Calu3 (cell line): ENCODE measurements at regions not wholly inside any gene's neighbourhood (a gene's known extent, or its start where the extent isn't known, plus 50 kb on each side); places are given as distances from the start of the nearest gene placed in this dataset.
"Not testable (repeated sequence)": the region's sequence is repeated elsewhere in the genome, so short reads cannot be mapped to it uniquely, and the experiment has no call there.

ENCODE experiments used
- BruUV-seq: library from RNA; stranded (reverse); fragments of 400-500 nt; replicated peaks from 2 replicates; lab custom pipeline; 2021; lab: Mats Ljungman, UMichigan
- CTCF ChIA-PET: fragments of 300-600 bp; sonication (Branson Sonifier 250); formaldehyde crosslinking; loops from one replicate; lab custom pipeline; 2022; ENCODE audit warnings: antibody characterized with exemption; lab: Charles Lee
- DNase-seq: peaks from one replicate; pipeline ENCODE4 v3.0.0; 2022
- H3K27ac Mint-ChIP-seq: one replicate; pipeline ENCODE4 v1.8.0; 2022; ENCODE audit warnings: mixed read lengths; ENCODE audit not compliant: unreplicated experiment
- H3K27me3 Mint-ChIP-seq: one replicate; pipeline ENCODE4 v1.8.0; 2022; ENCODE audit warnings: mixed read lengths; ENCODE audit not compliant: unreplicated experiment
- H3K36me3 Mint-ChIP-seq: one replicate; pipeline ENCODE4 v1.8.0; 2022; ENCODE audit warnings: mild to moderate bottlenecking, moderate library complexity, mixed read lengths; ENCODE audit not compliant: insufficient read depth, unreplicated experiment
- H3K4me1 Mint-ChIP-seq: one replicate; pipeline ENCODE4 v1.8.0; 2022; ENCODE audit warnings: mild to moderate bottlenecking, low read depth, mixed read lengths; ENCODE audit not compliant: unreplicated experiment
- H3K4me3 Mint-ChIP-seq: one replicate; pipeline ENCODE4 v1.8.0; 2022; ENCODE audit warnings: mild to moderate bottlenecking, low read depth, moderate library complexity, mixed read lengths; ENCODE audit not compliant: unreplicated experiment
- H3K9me3 Mint-ChIP-seq: one replicate; pipeline ENCODE4 v1.8.0; 2022; ENCODE audit warnings: low read depth, mixed read lengths; ENCODE audit not compliant: unreplicated experiment
- intact Hi-C: fragments of 100-400 bp; cut with micrococcal nuclease; formaldehyde crosslinking; loops from one replicate; pipeline ENCODE4 v1.10.0; 2022; ENCODE audit not compliant: unreplicated experiment
- TF ChIP-seq, protein P1 (sequence below): fragments of 200-600 bp; IDR thresholded peaks from one replicate; pipeline ENCODE4 v1.8.0; 2022; ENCODE audit warnings: antibody characterized with exemption; ENCODE audit not compliant: unreplicated experiment

DNA sequence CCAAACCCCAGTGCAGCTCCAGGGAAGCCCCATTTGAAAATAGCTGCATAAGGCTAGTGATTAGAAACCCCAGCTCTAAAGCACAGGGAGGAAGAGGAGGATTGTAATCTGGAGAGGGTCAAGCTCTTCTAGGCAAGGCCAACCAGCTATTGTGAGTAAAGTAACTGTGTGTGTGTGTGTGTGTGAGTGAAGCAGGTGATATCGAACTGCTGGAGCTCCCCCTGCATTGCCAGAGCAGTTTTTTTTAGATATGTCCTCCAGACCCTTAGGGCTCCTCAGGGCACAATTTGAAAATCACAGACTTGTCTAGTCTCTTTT lies 177.4 kb upstream of the NABP1 start:
- H3K9me3 Mint-ChIP-seq = peaks cover 3% of the 10 kb centered on the region
- no peak overlapping the region for H3K27ac Mint-ChIP-seq
- CTCF ChIA-PET = interaction anchor here (1.0 to 1.9 kb wide), 3 partner anchors 283 to 345 kb away, joined by 3 to 10 read pairs (median 4); no protein-coding TSS in a partner anchor
- H3K4me3 Mint-ChIP-seq = no peak overlapping the region
- H3K4me1 Mint-ChIP-seq = no peaks in the 10 kb centered on the region
- TF ChIP-seq, protein P1, sequence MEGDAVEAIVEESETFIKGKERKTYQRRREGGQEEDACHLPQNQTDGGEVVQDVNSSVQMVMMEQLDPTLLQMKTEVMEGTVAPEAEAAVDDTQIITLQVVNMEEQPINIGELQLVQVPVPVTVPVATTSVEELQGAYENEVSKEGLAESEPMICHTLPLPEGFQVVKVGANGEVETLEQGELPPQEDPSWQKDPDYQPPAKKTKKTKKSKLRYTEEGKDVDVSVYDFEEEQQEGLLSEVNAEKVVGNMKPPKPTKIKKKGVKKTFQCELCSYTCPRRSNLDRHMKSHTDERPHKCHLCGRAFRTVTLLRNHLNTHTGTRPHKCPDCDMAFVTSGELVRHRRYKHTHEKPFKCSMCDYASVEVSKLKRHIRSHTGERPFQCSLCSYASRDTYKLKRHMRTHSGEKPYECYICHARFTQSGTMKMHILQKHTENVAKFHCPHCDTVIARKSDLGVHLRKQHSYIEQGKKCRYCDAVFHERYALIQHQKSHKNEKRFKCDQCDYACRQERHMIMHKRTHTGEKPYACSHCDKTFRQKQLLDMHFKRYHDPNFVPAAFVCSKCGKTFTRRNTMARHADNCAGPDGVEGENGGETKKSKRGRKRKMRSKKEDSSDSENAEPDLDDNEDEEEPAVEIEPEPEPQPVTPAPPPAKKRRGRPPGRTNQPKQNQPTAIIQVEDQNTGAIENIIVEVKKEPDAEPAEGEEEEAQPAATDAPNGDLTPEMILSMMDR = no peak
- H3K27me3 Mint-ChIP-seq = no peaks in the 10 kb centered on the region
- intact Hi-C loops = loop anchor here (5.0 kb wide), 2 partner anchors 198 to 268 kb away; no protein-coding TSS in a partner anchor
- BruUV-seq = no TSS peak
- DNase-seq = no peak
- no peaks in the 10 kb centered on the region for H3K36me3 Mint-ChIP-seq

DNA sequence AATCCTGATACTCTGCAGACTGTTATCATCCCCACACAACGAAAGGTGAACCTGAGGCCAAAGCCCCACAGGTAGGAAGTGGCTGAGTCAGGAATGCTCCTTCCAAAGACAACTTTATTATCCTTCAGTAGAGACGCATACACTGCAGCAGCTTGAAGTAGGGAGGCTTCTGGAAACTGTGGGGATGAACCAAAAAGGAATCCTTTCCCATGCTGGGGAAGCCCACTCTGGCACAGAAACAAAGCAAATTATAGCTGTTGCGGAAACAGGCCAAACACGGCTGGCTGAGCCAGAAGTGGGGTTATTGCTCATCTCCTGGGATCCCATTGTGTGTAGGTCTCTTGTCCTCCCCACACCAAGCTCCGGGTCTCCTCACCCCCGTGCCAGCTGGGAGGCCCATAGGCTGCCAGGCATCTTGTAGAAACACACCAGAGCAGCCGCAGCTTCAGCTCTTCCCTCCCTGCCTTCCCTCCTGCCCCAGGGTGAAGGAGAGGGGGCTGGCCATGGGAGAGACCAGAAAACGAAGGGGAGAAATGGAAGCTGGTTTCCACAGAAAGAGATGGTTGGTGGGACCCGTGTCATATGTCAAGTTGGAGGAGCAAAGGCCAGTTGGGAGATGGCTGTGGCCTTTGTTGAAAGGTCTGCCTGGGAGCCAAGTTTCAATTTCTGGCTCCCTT lies 176.9 kb upstream of the NABP1 start:
- TF ChIP-seq, protein P1 = no peak
- Mint-ChIP-seq H3K4me3 (no peak overlapping the region), H3K36me3 (no peaks in the 10 kb centered on the region), H3K4me1 (no peaks in the 10 kb centered on the region), H3K27me3 (no peaks in the 10 kb centered on the region), H3K27ac (no peak overlapping the region), H3K9me3 (peaks cover 3% of the 10 kb centered on the region)
- CTCF ChIA-PET = interaction anchor here (1.0 to 1.9 kb wide), 3 partner anchors 283 to 346 kb away, joined by 3 to 10 read pairs (median 4); no protein-coding TSS in a partner anchor
- no peak for DNase-seq
- intact Hi-C loops = loop anchor here (1.0 to 5.0 kb wide), 4 partner anchors 199 to 336 kb away; no protein-coding TSS in a partner anchor
- no TSS peak for BruUV-seq

DNA sequence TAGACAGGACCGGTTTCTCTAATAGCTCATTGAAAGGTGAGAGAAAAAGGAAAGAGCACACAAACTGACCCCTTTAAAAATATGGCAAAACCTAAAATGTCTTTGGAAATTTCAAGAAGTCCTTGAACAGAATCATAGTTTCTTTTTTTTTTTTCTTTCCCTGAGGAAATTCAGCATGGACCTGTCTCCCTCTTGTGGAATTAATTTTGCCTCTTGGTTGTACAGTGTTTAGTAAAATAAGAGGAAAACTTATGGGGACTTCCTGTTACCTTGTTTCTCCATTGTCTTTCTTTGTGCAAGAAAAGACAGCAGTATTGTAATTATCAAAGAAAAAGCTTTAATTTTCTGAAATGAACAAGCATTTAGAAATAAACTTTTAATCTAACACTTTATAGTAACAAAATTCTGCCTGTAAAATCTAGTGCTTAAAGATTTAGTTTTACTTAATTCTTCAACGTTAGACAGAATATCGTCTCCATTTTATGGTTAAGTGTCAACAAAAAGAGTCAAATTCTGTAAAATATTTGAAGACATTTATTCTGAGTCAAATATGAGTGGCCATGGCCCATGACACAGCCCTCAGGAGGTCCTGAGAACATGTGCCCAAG lies 176.3 kb upstream of the NABP1 start:
- BruUV-seq = no TSS peak
- TF ChIP-seq, protein P1 = peak; percentile 41
- peaks cover 5% of the 10 kb centered on the region for H3K9me3 Mint-ChIP-seq
- H3K27ac Mint-ChIP-seq = no peak overlapping the region
- peaks cover 2% of the 10 kb centered on the region for H3K4me1 Mint-ChIP-seq
- intact Hi-C loops = loop anchor here (1.0 to 5.0 kb wide), 5 partner anchors 199 to 336 kb away; no protein-coding TSS in a partner anchor
- DNase-seq = no peak
- H3K27me3 Mint-ChIP-seq = no peaks in the 10 kb centered on the region
- H3K36me3 Mint-ChIP-seq = no peaks in the 10 kb centered on the region
- CTCF ChIA-PET = interaction anchor here (0.7 to 1.9 kb wide), 2 partner anchors 336 to 783 kb away, joined by 3 to 10 read pairs; no protein-coding TSS in a partner anchor
- no peak overlapping the region for H3K4me3 Mint-ChIP-seq

DNA sequence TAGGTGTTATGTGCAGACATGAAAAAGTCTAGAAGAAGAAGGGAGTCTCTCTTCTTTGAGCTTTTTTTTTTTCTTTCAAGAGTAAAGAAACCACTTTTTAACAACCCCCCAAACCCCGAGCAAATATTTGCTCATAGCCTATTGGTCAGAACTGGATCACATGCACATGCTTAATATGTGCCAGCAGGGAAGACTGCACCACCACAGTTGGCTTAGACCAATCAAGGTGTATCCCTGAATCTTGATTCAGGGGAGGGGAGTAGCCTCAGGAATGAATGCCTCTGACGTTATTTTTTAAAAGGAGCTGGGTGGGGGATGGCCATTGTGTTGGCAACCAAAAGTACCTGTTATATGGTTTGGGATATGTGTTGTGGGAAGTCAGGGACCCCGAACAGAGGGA lies 171.4 kb upstream of the NABP1 start:
- CTCF ChIA-PET = interaction anchor here (0.7 kb wide), 1 partner anchor 161 kb away, joined by 3 read pairs; no protein-coding TSS in a partner anchor
- Mint-ChIP-seq H3K27me3 (no peaks in the 10 kb centered on the region), H3K4me1 (peaks cover 15% of the 10 kb centered on the region), H3K27ac (no peak overlapping the region), H3K9me3 (peaks cover 17% of the 10 kb centered on the region), H3K36me3 (no peaks in the 10 kb centered on the region), H3K4me3 (no peak overlapping the region)
- DNase-seq = no peak
- intact Hi-C loops = no loop called here
- TF ChIP-seq, protein P1 = no peak
- no TSS peak for BruUV-seq

DNA sequence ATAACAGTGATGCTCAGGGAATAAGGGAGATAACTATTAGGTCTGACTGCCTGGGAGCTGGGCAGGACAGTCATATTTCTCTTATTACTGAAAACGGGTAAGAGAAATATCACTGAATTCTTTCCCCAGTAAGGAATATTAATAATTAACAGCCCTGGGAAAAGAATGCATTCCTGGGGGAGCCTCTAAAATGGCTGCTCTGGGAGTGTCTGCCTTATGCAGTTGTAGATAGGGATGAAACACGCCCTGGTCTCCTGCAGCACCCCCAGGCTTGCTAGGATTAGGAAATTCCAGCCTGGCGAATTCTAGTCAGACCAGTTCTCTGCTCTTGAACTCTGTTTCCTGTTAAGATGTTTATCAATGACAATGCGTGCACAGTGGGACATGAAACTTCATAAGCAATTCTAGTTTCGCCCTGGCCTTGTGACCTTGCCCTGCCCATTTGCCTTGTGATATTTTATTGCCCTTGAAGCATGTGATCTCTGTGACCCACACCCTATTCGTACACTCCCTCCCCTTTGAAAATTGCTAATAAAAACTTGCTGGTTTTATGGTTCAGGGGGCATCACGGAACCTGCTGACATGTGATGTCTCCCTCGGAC lies 170.6 kb upstream of the NABP1 start:
- not testable (repeated sequence) for H3K4me3 Mint-ChIP-seq, BruUV-seq, H3K27me3 Mint-ChIP-seq, H3K36me3 Mint-ChIP-seq
- peaks cover 15% of the 10 kb centered on the region for H3K4me1 Mint-ChIP-seq
- CTCF ChIA-PET = interaction anchor here (0.6 kb wide), 1 partner anchor 52 kb away, joined by 3 read pairs; no protein-coding TSS in a partner anchor
- peaks cover 17% of the 10 kb centered on the region for H3K9me3 Mint-ChIP-seq
- peak overlapping the region; percentile 51 for H3K27ac Mint-ChIP-seq
- intact Hi-C loops = loop anchor here (1.0 kb wide), 1 partner anchor 288 kb away; no protein-coding TSS in a partner anchor
- peak; percentile 45 for DNase-seq
